ENCODE measurements at regions not wholly inside any gene's neighbourhood (a gene's known extent, or its start where the extent isn't known, plus 50 kb on each side); places are given as distances from the start of the nearest gene placed in this dataset.

GRCh38 chr2:18922276-18922675, 332.9 kb upstream of the NT5C1B start:
- no peak for DNase-seq

- no peak for DNase-seq
These were observed 328.9 kb upstream of the NT5C1B start for GRCh38 chr2:18918280-18918679.

- no peak for DNase-seq
These were observed 325.9 kb upstream of the NT5C1B start for GRCh38 chr2:18915227-18915626.

- no peak for DNase-seq
These were observed 324.1 kb upstream of the NT5C1B start for GRCh38 chr2:18913512-18913911.

GRCh38 chr2:18912225-18912888, 323.0 kb upstream of the NT5C1B start:
- no peak for DNase-seq

GRCh38 chr2:18911416-18911815, 322.0 kb upstream of the NT5C1B start:
- DNase-seq = no peak

- DNase-seq = peak; percentile 36 to 65
These were observed 321.5 kb upstream of the NT5C1B start for GRCh38 chr2:18910843-18911242.

GRCh38 chr2:18907937-18908336, 318.6 kb upstream of the NT5C1B start:
- DNase-seq = no peak

- no peak for DNase-seq
These were observed 318.1 kb upstream of the NT5C1B start for GRCh38 chr2:18907508-18907907.

GRCh38 chr2:18903750-18904149, 314.4 kb upstream of the NT5C1B start:
- no peak for DNase-seq

- no peak for DNase-seq
These were observed 311.9 kb upstream of the NT5C1B start for GRCh38 chr2:18901242-18901641.

- DNase-seq = no peak
These were observed 311.3 kb upstream of the NT5C1B start for GRCh38 chr2:18900691-18901141.

- no peak for DNase-seq
These were observed 310.4 kb upstream of the NT5C1B start for GRCh38 chr2:18899725-18900124.

GRCh38 chr2:18898271-18898670, 308.9 kb upstream of the NT5C1B start:
- DNase-seq = no peak

GRCh38 chr2:18896125-18896764, 306.9 kb upstream of the NT5C1B start:
- DNase-seq = no peak

GRCh38 chr2:18891600-18892345, 302.4 kb upstream of the NT5C1B start:
- DNase-seq = no peak

GRCh38 chr2:18889565-18890332, 300.4 kb upstream of the NT5C1B start:
- DNase-seq = no peak

- no peak for DNase-seq
These were observed 296.1 kb upstream of the NT5C1B start for GRCh38 chr2:18885457-18885856.

GRCh38 chr2:18883616-18884456, 294.5 kb upstream of the NT5C1B start:
- peak in 1 of 2 experiments; percentile 17 for DNase-seq

GRCh38 chr2:18871430-18871829, 282.1 kb upstream of the NT5C1B start:
- DNase-seq = no peak

GRCh38 chr2:18870307-18870706, 280.9 kb upstream of the NT5C1B start:
- no peak for DNase-seq

- DNase-seq = no peak
These were observed 272.6 kb upstream of the NT5C1B start for GRCh38 chr2:18861951-18862350.

Data from SW 1271 (cell line).